GM10248 (cell line): ENCODE measurements at regions not wholly inside any gene's neighbourhood (a gene's known extent, or its start where the extent isn't known, plus 50 kb on each side); places are given as distances from the start of the nearest gene placed in this dataset.

Experiments used
- CTCF ChIA-PET: fragments of 300-600 bp; sonication (Branson Sonifier 250); formaldehyde crosslinking; extraction: SDS; loops from one replicate; lab custom pipeline; 2021; ENCODE audit warnings: antibody characterized with exemption; lab: Yijun Ruan, JAX
- POLR2A ChIA-PET: fragments of 350-650 bp; sonication (Branson Sonifier 250); formaldehyde crosslinking; extraction: SDS; loops from one replicate; lab custom pipeline; 2020; ENCODE audit warnings: antibody characterized with exemption; lab: Yijun Ruan, JAX
- DNase-seq: peaks from one replicate; pipeline ENCODE4 v3.0.0; 2012; ENCODE audit errors: extremely low spot score
- TF ChIP-seq, protein P1 (sequence below): IDR thresholded peaks from 2 replicates; pipeline ENCODE4 v1.5.1; 2012; ENCODE audit warnings: mild to moderate bottlenecking, low read depth; ENCODE audit errors: extremely low read depth, missing control alignments, control extremely low read depth

DNA sequence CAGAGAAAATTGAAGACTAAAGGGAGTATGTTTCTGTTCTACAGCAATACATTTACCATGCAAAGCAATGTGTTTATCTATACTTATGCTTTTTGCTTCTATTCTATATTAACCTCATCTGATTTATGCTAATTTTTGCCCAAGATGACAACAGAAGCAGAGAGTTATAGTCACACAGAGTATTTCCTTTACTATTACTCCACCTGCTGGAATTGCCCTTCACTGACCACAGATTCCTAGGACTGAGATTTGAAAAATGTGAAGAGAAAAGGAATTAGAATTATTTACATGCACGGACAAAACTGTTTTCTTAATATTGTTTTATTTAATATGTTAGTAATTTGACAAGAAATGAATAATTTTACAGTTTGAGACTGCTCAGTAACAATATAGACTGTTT is 745.6 kb downstream of the VGLL3 start:
- ChIA-PET CTCF (no interaction called here), POLR2A (no interaction called here)
- DNase-seq = no peak
- TF ChIP-seq, protein P1, sequence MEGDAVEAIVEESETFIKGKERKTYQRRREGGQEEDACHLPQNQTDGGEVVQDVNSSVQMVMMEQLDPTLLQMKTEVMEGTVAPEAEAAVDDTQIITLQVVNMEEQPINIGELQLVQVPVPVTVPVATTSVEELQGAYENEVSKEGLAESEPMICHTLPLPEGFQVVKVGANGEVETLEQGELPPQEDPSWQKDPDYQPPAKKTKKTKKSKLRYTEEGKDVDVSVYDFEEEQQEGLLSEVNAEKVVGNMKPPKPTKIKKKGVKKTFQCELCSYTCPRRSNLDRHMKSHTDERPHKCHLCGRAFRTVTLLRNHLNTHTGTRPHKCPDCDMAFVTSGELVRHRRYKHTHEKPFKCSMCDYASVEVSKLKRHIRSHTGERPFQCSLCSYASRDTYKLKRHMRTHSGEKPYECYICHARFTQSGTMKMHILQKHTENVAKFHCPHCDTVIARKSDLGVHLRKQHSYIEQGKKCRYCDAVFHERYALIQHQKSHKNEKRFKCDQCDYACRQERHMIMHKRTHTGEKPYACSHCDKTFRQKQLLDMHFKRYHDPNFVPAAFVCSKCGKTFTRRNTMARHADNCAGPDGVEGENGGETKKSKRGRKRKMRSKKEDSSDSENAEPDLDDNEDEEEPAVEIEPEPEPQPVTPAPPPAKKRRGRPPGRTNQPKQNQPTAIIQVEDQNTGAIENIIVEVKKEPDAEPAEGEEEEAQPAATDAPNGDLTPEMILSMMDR = no peak

GRCh38 chr3:86244905-86245304 is 746.0 kb downstream of the VGLL3 start:
- TF ChIP-seq, protein P1 = no peak
- no peak for DNase-seq
- ChIA-PET POLR2A (no interaction called here), CTCF (no interaction called here)

DNA sequence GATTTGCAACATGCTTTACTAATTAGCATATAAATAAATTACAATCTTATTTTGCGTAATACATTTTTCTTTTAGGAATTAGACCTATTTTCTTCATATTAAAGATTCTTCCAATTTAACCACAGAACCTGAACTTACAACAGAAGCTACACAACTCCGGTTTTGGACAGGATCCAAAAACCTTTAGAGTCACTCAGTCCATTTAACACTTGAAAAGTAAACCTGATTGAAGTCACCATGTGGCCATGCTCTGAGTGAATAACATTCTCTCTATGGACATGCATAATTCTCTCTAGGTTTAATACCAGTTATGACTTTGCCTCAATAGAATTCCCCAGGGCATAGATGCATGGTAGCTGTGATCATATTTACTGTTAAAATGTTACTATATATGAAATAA is 751.0 kb downstream of the VGLL3 start:
- CTCF ChIA-PET = no interaction called here
- TF ChIP-seq, protein P1 = no peak
- no peak for DNase-seq
- POLR2A ChIA-PET = no interaction called here

DNA sequence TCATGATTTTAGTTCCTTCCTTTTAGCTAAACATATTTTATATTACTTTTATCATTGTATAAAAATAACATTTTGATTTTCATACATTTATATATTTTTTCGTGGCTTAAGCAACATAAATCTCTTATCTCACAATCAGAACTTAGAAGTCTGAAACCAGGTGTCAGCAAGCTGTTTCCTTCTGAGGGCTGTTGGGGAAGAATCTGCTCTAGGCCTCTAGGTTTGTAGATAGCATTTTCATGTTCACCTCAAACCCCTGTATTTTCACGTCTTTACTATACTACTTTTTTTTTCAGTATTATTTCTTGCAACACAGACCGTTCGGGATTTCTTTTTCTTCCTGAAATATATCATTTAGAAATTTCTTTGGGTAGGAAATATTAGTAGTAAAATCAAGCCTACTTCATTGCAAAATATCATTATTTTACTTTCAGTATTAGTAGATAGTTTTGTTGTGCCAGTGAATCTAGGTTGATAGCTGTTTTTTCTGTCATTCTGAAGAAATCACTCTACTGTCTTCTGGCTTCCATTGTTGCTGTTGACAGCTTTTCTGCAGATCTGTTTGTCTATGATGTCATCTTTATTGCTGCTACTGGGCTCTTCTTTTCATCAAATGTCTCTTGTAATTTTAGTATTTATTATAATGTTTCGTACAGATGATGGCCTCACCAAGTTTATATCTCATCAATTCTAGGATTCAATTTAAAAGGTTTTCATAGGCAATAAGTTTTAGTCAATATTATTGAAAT is 756.3 kb downstream of the VGLL3 start:
- POLR2A ChIA-PET = no interaction called here
- CTCF ChIA-PET = no interaction called here
- no peak for DNase-seq

GRCh38 chr3:86230762-86231161 is 760.2 kb downstream of the VGLL3 start:
- CTCF ChIA-PET = no interaction called here
- TF ChIP-seq, protein P1 = no peak
- no peak for DNase-seq
- POLR2A ChIA-PET = no interaction called here

More for the DNA sequence above, 756.3 kb downstream of the VGLL3 start:
- TF ChIP-seq, protein P1 = no peak

DNA sequence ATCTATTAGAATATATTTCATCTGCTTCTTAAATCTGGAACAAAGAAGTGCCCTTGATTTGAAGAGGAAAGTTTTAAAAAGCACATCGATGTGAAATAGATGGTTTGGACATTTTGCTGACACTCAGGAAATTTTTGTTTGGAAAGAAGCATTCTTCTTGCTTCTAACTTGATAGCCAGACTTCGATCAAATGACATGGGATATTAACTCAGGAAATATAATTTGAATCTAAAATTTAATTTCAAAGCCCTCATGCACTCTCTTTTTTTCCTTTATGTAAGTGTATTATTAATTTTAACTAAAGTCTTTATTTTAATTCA is 761.2 kb downstream of the VGLL3 start:
- ChIA-PET CTCF (no interaction called here), POLR2A (no interaction called here)
- no peak for DNase-seq
- TF ChIP-seq, protein P1 = no peak
